Lower lobe of right lung (tissue), 2 donors: ENCODE measurements at regions not wholly inside any gene's neighbourhood (a gene's known extent, or its start where the extent isn't known, plus 50 kb on each side); places are given as distances from the start of the nearest gene placed in this dataset.

Experiments
- ATAC-seq, 2 donors: fragments of 200-7000 bp; cut with Tn5 transposase; one replicate each; pipeline ENCODE4 v1.9.1; 2020 to 2022; ENCODE audit warnings: mild to moderate bottlenecking in 2 of 2, moderate library complexity in 2 of 2
- DNase-seq: peaks from one replicate; pipeline ENCODE4 v3.0.0-alpha.2; 2020
- H3K27ac ChIP-seq: fragments of 200-600 bp; one replicate; pipeline ENCODE4 v1.8.0; 2022
- H3K27me3 ChIP-seq: fragments of 200-600 bp; one replicate; pipeline ENCODE4 v1.8.0; 2022; ENCODE audit warnings: low read depth
- H3K36me3 ChIP-seq: fragments of 200-600 bp; one replicate; pipeline ENCODE4 v1.8.0; 2022; ENCODE audit warnings: mild to moderate bottlenecking
- H3K4me1 ChIP-seq: fragments of 200-600 bp; one replicate; pipeline ENCODE4 v1.8.0; 2022
- H3K4me3 ChIP-seq: fragments of 200-600 bp; one replicate; pipeline ENCODE4 v1.8.0; 2022; ENCODE audit warnings: mild to moderate bottlenecking
- H3K9me3 ChIP-seq: fragments of 200-600 bp; one replicate; pipeline ENCODE4 v1.8.0; 2022
- CTCF ChIP-seq: fragments of 200-600 bp; IDR thresholded peaks from one replicate; pipeline ENCODE4 v1.8.0; 2022; ENCODE audit warnings: antibody characterized with exemption, mild to moderate bottlenecking
- intact Hi-C: fragments of 100-400 bp; cut with DNase I; formaldehyde crosslinking; loops from one replicate; pipeline ENCODE4 v1.11.0; 2022
- donor health status: DM: no; HTN: yes; CAD: no; lungs with severe emphysema.

GRCh38 chr7:81533426-81533825 lies 236.4 kb downstream of the HGF start:
- no peaks in the 10 kb centered on the region for H3K36me3 ChIP-seq
- no peaks in the 10 kb centered on the region for H3K9me3 ChIP-seq
- intact Hi-C loops, result no loop called here
- no peaks in the 10 kb centered on the region for H3K4me1 ChIP-seq
- H3K27ac ChIP-seq, result no peak overlapping the region
- no peak overlapping the region for H3K4me3 ChIP-seq
- DNase-seq (no peak), ATAC-seq (no peak)
- TF ChIP-seq CTCF, result no peak
- H3K27me3 ChIP-seq, result no peaks in the 10 kb centered on the region

DNA sequence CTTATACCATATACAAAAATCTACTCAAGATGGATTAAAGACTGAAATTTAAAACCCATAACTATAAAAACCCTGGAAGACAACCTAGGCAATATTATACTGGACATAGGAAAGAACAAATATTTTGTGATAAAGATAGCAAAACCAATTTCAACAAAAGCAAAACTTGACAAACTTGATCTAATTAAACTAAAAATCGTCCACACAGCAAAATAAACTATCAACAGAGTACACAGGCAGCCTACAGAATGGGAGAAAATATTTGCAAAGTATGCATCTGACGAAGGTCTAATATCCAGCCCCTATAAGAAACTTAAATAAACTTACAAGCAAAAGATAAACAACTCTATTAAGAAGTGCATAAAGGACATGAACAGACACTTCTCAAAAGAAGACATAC lies 240.1 kb downstream of the HGF start:
- ATAC-seq (no peak), DNase-seq (no peak)
- no peak overlapping the region for H3K27ac ChIP-seq
- no peaks in the 10 kb centered on the region for H3K9me3 ChIP-seq
- H3K4me1 ChIP-seq, result no peaks in the 10 kb centered on the region
- no peak for TF ChIP-seq CTCF
- intact Hi-C loops, result no loop called here
- no peaks in the 10 kb centered on the region for H3K27me3 ChIP-seq
- H3K4me3 ChIP-seq, result no peak overlapping the region
- no peaks in the 10 kb centered on the region for H3K36me3 ChIP-seq

- Histone ChIP-seq H3K9me3 (no peaks in the 10 kb centered on the region), H3K27me3 (no peaks in the 10 kb centered on the region), H3K4me1 (no peaks in the 10 kb centered on the region), H3K4me3 (no peak overlapping the region), H3K27ac (no peak overlapping the region), H3K36me3 (no peaks in the 10 kb centered on the region)
- TF ChIP-seq CTCF, result no peak
- ATAC-seq, result no peak
- intact Hi-C loops, result no loop called here
- DNase-seq, result no peak
Measured at GRCh38 chr7:81527651-81528050, 242.2 kb downstream of the HGF start.

DNA sequence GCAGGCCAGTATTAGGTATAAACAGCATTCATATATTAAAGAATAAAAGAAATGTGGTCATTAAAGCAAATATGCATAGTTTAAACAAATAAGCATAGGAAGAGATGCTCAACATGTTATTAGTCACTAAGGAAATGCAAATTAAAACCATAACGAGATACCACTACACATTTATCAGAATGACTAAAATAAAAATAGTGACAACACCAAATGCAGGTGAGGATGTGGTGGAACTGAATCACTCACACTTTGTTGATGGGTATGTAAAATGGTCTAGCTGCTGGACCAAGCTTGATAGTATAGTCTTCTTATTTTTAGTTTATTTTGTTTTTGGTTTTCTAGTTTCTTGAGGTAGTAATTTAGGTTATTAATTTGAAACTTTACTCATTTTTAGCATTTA lies 242.9 kb downstream of the HGF start:
- ATAC-seq (no peak), DNase-seq (no peak)
- Histone ChIP-seq H3K4me3 (no peak overlapping the region), H3K4me1 (no peaks in the 10 kb centered on the region), H3K27ac (no peak overlapping the region), H3K27me3 (no peaks in the 10 kb centered on the region), H3K9me3 (no peaks in the 10 kb centered on the region), H3K36me3 (no peaks in the 10 kb centered on the region)
- intact Hi-C loops, result no loop called here
- TF ChIP-seq CTCF, result no peak

- no peaks in the 10 kb centered on the region for H3K36me3 ChIP-seq
- ATAC-seq (no peak), DNase-seq (no peak)
- TF ChIP-seq CTCF, result no peak
- intact Hi-C loops, result no loop called here
- H3K4me1 ChIP-seq, result no peaks in the 10 kb centered on the region
- no peaks in the 10 kb centered on the region for H3K9me3 ChIP-seq
- no peak overlapping the region for H3K27ac ChIP-seq
- H3K4me3 ChIP-seq, result no peak overlapping the region
- H3K27me3 ChIP-seq, result no peaks in the 10 kb centered on the region
Measured at GRCh38 chr7:81525841-81526240, 244.0 kb downstream of the HGF start.

GRCh38 chr7:81519886-81520285 lies 250.0 kb downstream of the HGF start:
- no peak for TF ChIP-seq CTCF
- H3K27me3 ChIP-seq, result no peaks in the 10 kb centered on the region
- H3K27ac ChIP-seq, result no peak overlapping the region
- DNase-seq (no peak), ATAC-seq (no peak)
- no peaks in the 10 kb centered on the region for H3K4me1 ChIP-seq
- H3K36me3 ChIP-seq, result no peaks in the 10 kb centered on the region
- H3K9me3 ChIP-seq, result no peaks in the 10 kb centered on the region
- intact Hi-C loops, result no loop called here
- H3K4me3 ChIP-seq, result no peak overlapping the region
